ENCODE measurements at regions not wholly inside any gene's neighbourhood (a gene's known extent, or its start where the extent isn't known, plus 50 kb on each side); places are given as distances from the start of the nearest gene placed in this dataset.

DNA sequence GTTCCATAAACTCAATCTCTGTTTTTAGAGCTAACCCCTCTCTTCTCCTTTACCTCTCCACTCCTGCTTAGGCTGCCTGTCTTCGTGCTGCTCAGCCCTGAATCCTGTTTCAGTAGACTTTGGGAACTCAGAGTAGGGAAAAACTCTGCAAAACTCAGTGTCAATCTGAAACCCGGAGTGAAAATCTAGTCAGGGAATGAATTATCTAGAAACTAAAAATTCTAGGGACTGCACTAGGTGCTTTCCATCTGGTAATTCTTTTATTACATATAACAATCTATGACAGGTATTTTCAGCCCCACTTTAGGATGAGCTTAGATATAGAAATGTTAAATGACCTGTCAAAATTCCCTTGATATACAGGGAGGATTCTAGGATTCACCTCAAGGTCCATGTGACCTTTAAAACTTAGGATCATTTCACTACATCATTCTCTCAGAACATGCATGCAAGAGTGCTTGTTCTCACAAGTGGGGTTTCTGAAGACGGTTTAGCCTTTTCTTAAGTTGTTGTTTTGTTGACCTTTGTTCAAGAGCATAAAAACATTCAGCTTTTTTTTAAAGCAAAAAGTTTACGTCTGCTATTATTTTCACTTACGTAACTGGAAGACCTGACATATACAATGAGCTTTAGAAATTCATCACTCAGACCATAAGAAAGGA is 108.2 kb upstream of the MBNL1 start:
- WGBS, 2 experiments (ENCODE audit: extremely low coverage in 1 of 2, insufficient coverage in 1 of 2, insufficient read length in 1 of 2, insufficient replicate concordance in 2 of 2, low coverage in 1 of 2, low lambda C conversion rate in 2 of 2, missing lambda C conversion rate in 1 of 2) = 89% methylated on average over 5 of the region's 5 CpGs; no CpG with 5 or more reads in 1 of the 2 experiments
- FAIRE-seq (no peak), DNase-seq (ENCODE audit: low read depth in 1 of 2, low spot score in 2 of 2) (no peak)
- no peak overlapping the region for H2BK5ac ChIP-seq (ENCODE audit: low read depth, low read length)
- no peak overlapping the region for H2AFZ ChIP-seq (ENCODE audit: low read length)
- no peak overlapping the region for H2BK20ac ChIP-seq (ENCODE audit: low read length)
- H3K27me3 ChIP-seq (replicated peaks in 1 of 4; ENCODE audit: control insufficient read depth in 3 of 4, extremely low read depth in 1 of 4, insufficient read depth in 3 of 4, low read length in 3 of 4) = no peaks in the 10 kb centered on the region
- no peak overlapping the region for H3K23ac ChIP-seq (ENCODE audit: insufficient read length)
- no peaks in the 10 kb centered on the region for H4K20me1 ChIP-seq (replicated peaks in 1 of 2; ENCODE audit: control insufficient read depth in 1 of 2, insufficient read depth in 2 of 2, low read length in 2 of 2)
- no peaks in the 10 kb centered on the region for H3K9me3 ChIP-seq (ENCODE audit: insufficient read depth in 2 of 2, low read depth in 1 of 2, low read length in 1 of 2)
- no peak overlapping the region for H2BK15ac ChIP-seq (ENCODE audit: low read length)
- H3K56ac ChIP-seq (replicated peaks; ENCODE audit: insufficient read length, low read depth, low read length) = no peak overlapping the region
- H3K9ac ChIP-seq (replicated peaks in 1 of 4; ENCODE audit: extremely low read depth in 1 of 4, low read depth in 3 of 4, low read length in 3 of 4) = no peak overlapping the region
- no peak overlapping the region for H4K8ac ChIP-seq (ENCODE audit: extremely low read depth, insufficient read depth, low read length)
- ChIA-PET POLR2A (ENCODE audit: partially characterized antibody) (interaction anchor here (0.6 kb wide), 1 partner anchor 17 kb away, joined by 3 read pairs; no protein-coding TSS in a partner anchor), CTCF (ENCODE audit: partially characterized antibody) (interaction anchor here (0.5 to 1.4 kb wide), 3 partner anchors 23 to 108 kb away, joined by 3 read pairs; no protein-coding TSS in a partner anchor)
- H3K23me2 ChIP-seq (ENCODE audit: low read depth, low read length) = no peaks in the 10 kb centered on the region
- H3K4ac ChIP-seq (replicated peaks; ENCODE audit: insufficient read length, low read depth, low read length) = no peak overlapping the region
- H3K79me2 ChIP-seq (ENCODE audit: control insufficient read depth in 1 of 2, insufficient read depth in 2 of 2, low read length in 2 of 2) = no peaks in the 10 kb centered on the region
- H3K4me2 ChIP-seq (ENCODE audit: insufficient read depth in 1 of 2, low read depth in 2 of 2, low read length in 2 of 2) = no peak overlapping the region
- no peaks in the 10 kb centered on the region for H3K4me1 ChIP-seq (replicated peaks in 1 of 4; ENCODE audit: control insufficient read depth in 3 of 4, insufficient read depth in 4 of 4, low read length in 3 of 4)
- H2BK12ac ChIP-seq (ENCODE audit: low read depth, low read length) = no peak overlapping the region
- no peak overlapping the region for H3K27ac ChIP-seq (ENCODE audit: low read depth, low read length)
- no peak overlapping the region for H4K91ac ChIP-seq (replicated peaks; ENCODE audit: insufficient read length, low read length)
- H2AK5ac ChIP-seq (ENCODE audit: low read depth, low read length) = no peak overlapping the region
- no peaks in the 10 kb centered on the region for H3K36me3 ChIP-seq (ENCODE audit: control insufficient read depth in 2 of 4, insufficient read depth in 4 of 4, low read length in 3 of 4)
- H4K5ac ChIP-seq (ENCODE audit: insufficient read length, low read depth, low read length) = no peak overlapping the region
- no peak overlapping the region for H3K18ac ChIP-seq (ENCODE audit: extremely low read depth, low read length)
- H3K14ac ChIP-seq (ENCODE audit: insufficient read length) = no peak overlapping the region
- H3K4me3 ChIP-seq (ENCODE audit: extremely low read depth in 1 of 4, insufficient read depth in 2 of 4, low read depth in 3 of 4, low read length in 4 of 4) = no peak overlapping the region
- H3K79me1 ChIP-seq (ENCODE audit: low read depth, low read length) = no peaks in the 10 kb centered on the region
- H2BK120ac ChIP-seq (replicated peaks; ENCODE audit: low read depth, low read length) = no peak overlapping the region
- no peak for TF ChIP-seq KDM1A (IDR thresholded peaks at IDR 0.05; ENCODE audit: borderline replicate concordance, low read length)
- TF ChIP-seq ATF3 (IDR thresholded peaks at IDR 0.05; ENCODE audit: insufficient read depth, low read depth, low read length) = no peak
- no peak for TF ChIP-seq FOSL1 (IDR thresholded peaks at IDR 0.05; ENCODE audit: insufficient read depth, low read depth, low read length)
- TF ChIP-seq SIRT6 (IDR thresholded peaks at IDR 0.05; ENCODE audit: low read length) = no peak
- TF ChIP-seq RNF2 (IDR thresholded peaks at IDR 0.05; ENCODE audit: borderline replicate concordance, low read depth, low read length, missing control alignments, poor library complexity, severe bottlenecking) = no peak
- TF ChIP-seq BACH1 (IDR thresholded peaks at IDR 0.05; ENCODE audit: low read length) = no peak
- no peak for TF ChIP-seq SP2 (IDR thresholded peaks at IDR 0.05; ENCODE audit: low read length)
- TF ChIP-seq CHD1 (IDR thresholded peaks at IDR 0.05; ENCODE audit: low read depth, low read length) = no peak
- TF ChIP-seq EP300 (IDR thresholded peaks at IDR 0.05; ENCODE audit: borderline replicate concordance in 1 of 2, low read depth in 2 of 2, low read length in 2 of 2) = no peak
- TF ChIP-seq TAF1 (IDR thresholded peaks at IDR 0.05; ENCODE audit: low read depth, low read length) = no peak
- TF ChIP-seq PHF8 (conservative IDR thresholded peaks at IDR 0.05; ENCODE audit: low read depth, low read length) = no peak
- TF ChIP-seq SIN3A (conservative IDR thresholded peaks at IDR 0.05 in 1 of 2, IDR thresholded peaks at IDR 0.05 in 1 of 2; ENCODE audit: low read depth in 1 of 2, low read length in 2 of 2) = no peak
- no peak for TF ChIP-seq KDM5A (IDR thresholded peaks at IDR 0.05; ENCODE audit: low read length)
